Neural crest cell (in vitro differentiated cells): ENCODE measurements at regions not wholly inside any gene's neighbourhood (a gene's known extent, or its start where the extent isn't known, plus 50 kb on each side); places are given as distances from the start of the nearest gene placed in this dataset.

Experiments
- DNase-seq: peaks from one replicate; pipeline ENCODE4 v3.0.0; 2021; ENCODE audit warnings: low read depth, mixed read lengths, low spot score
- H3K27ac Mint-ChIP-seq: one replicate; pipeline ENCODE4 v1.8.0; 2021; ENCODE audit warnings: mild to moderate bottlenecking, mixed read lengths; ENCODE audit not compliant: unreplicated experiment
- H3K27me3 Mint-ChIP-seq: 2 replicates; pipeline ENCODE4 v1.8.0; 2021; ENCODE audit warnings: low read depth, mild to moderate bottlenecking, mixed read lengths
- H3K36me3 Mint-ChIP-seq: 2 replicates; pipeline ENCODE4 v1.8.0; 2021; ENCODE audit warnings: low read depth, mild to moderate bottlenecking, mixed read lengths
- H3K4me1 Mint-ChIP-seq: 2 replicates; pipeline ENCODE4 v1.8.0; 2021; ENCODE audit warnings: mixed read lengths
- H3K4me3 Mint-ChIP-seq: one replicate; pipeline ENCODE4 v1.8.0; 2021; ENCODE audit warnings: mild to moderate bottlenecking, mixed read lengths
- H3K9me3 Mint-ChIP-seq: 2 replicates; pipeline ENCODE4 v1.8.0; 2021; ENCODE audit warnings: mixed read lengths
- CTCF ChIP-seq: fragments of 200-600 bp; sonication (generic); conservative IDR thresholded peaks from 2 replicates; pipeline ENCODE4 v1.5.0; 2021; ENCODE audit warnings: antibody characterized with exemption, mild to moderate bottlenecking

GRCh38 chr13:111421216-111421615, 100.8 kb downstream of the TEX29 start:
- Mint-ChIP-seq H3K4me1 (peaks cover 3% of the 10 kb centered on the region), H3K9me3 (peaks cover 2% of the 10 kb centered on the region), H3K4me3 (no peak overlapping the region), H3K27me3 (peaks cover 27% of the 10 kb centered on the region), H3K27ac (no peak overlapping the region), H3K36me3 (no peaks in the 10 kb centered on the region)
- DNase-seq = no peak
- TF ChIP-seq CTCF = no peak

DNA sequence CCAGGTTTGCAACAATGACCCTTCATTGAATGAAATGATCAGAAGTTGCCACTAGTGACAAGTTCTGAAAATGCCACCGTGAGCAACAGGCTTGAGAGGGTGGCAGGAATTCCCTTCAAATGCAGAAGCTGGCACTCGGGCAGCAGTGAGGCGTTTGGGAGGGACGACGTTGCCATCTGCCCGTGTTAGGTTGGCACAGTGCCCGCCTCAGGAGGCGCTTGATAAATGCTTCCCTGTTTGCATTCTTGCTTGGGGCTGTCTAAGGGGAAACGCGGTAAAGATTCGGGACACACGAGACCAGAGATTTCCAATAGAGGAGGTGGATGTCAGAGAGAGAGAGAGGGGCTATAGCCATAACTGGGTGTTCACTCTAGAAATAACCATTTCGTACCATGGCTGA, 101.9 kb downstream of the TEX29 start:
- H3K9me3 Mint-ChIP-seq = peaks cover 2% of the 10 kb centered on the region
- H3K4me3 Mint-ChIP-seq = no peak overlapping the region
- TF ChIP-seq CTCF = no peak
- peaks cover 19% of the 10 kb centered on the region for H3K27me3 Mint-ChIP-seq
- no peak overlapping the region for H3K27ac Mint-ChIP-seq
- H3K4me1 Mint-ChIP-seq = no peaks in the 10 kb centered on the region
- no peak for DNase-seq
- H3K36me3 Mint-ChIP-seq = no peaks in the 10 kb centered on the region

GRCh38 chr13:111423168-111423785, 102.8 kb downstream of the TEX29 start:
- Mint-ChIP-seq H3K4me3 (no peak overlapping the region), H3K9me3 (peaks cover 2% of the 10 kb centered on the region), H3K4me1 (no peaks in the 10 kb centered on the region), H3K36me3 (no peaks in the 10 kb centered on the region), H3K27me3 (peaks cover 12% of the 10 kb centered on the region), H3K27ac (no peak overlapping the region)
- TF ChIP-seq CTCF = no peak
- no peak for DNase-seq

DNA sequence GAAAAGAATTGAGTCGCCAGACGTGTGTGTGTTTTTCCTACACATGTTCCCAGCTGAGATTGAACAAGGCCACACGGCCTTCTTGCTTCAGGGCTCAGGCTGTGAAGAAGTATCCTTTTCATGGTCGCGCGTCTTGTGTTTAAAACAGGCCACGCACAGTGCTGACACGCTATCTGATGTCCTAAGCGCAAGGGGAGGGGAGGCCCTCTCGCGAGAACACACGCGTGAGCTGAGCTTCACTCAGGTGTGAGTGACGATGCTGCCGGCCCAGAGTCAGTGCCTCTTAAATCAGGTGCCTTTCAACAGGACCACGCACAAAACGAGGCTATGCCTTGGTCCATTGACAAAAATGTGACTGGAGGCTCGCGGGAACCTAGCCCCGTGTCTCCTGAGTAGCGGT, 103.7 kb downstream of the TEX29 start:
- no peaks in the 10 kb centered on the region for H3K4me1 Mint-ChIP-seq
- TF ChIP-seq CTCF = no peak
- no peak overlapping the region for H3K4me3 Mint-ChIP-seq

DNA sequence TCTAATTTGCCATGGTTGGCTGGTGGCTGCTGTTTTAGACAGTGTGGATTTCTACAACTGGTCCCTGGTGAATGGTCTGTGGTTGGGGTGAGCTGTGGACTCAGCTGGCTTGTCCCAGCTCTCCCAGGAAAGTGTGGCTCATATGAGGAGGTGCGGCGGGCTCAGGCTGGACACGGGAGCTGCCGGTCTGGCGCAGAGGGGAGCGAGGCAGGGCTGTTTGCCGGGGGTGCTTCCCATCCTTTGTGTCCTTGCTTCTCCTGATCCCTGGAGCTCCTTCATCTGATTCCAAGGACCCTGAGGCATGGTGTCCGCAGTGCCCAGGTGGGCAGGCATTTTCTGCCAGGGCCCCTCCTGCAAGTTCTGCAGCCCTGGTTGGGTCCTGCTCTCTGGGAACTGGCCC, 104.9 kb downstream of the TEX29 start:
- peaks cover 4% of the 10 kb centered on the region for H3K27me3 Mint-ChIP-seq
- TF ChIP-seq CTCF = no peak
- H3K4me3 Mint-ChIP-seq = no peak overlapping the region
- H3K36me3 Mint-ChIP-seq = no peaks in the 10 kb centered on the region
- no peaks in the 10 kb centered on the region for H3K4me1 Mint-ChIP-seq
- no peak overlapping the region for H3K27ac Mint-ChIP-seq
- DNase-seq = no peak
- H3K9me3 Mint-ChIP-seq = no peaks in the 10 kb centered on the region

More for the DNA sequence above, 103.7 kb downstream of the TEX29 start:
- no peak for DNase-seq
- H3K36me3 Mint-ChIP-seq = no peaks in the 10 kb centered on the region
- H3K27me3 Mint-ChIP-seq = peaks cover 7% of the 10 kb centered on the region
- no peaks in the 10 kb centered on the region for H3K9me3 Mint-ChIP-seq
- H3K27ac Mint-ChIP-seq = no peak overlapping the region
